AG08396 (cell line): ENCODE measurements at regions not wholly inside any gene's neighbourhood (a gene's known extent, or its start where the extent isn't known, plus 50 kb on each side); places are given as distances from the start of the nearest gene placed in this dataset.
A peak's percentile ranks its signal among the peaks of the same experiment; 100 is the strongest.

Source experiments
- DNase-seq: peaks from one replicate; pipeline ENCODE4 v3.0.0; 2012; ENCODE audit warnings: low spot score, mixed read lengths

- DNase-seq: no peak
These were observed 300.6 kb upstream of the EDIL3 start for GRCh38 chr5:84685121-84685894.

DNA sequence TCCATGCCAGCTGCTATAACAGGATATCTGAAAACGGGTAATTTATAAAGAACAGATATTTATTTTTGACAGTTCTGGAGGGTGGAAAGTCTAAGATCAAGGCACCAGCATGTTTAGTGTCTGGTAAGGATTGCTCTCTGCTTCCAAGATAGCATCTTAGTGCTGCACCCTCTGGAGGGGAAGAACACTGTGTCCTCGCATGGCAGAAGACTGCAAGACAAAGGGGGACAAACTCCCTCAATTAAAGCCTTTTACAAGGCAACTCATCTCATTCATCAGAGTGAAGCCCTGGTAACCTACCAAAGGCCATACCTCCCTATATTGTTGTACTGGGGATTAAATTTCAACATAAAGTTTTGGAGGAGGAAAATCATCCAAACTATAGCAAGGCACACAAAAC, 298.9 kb upstream of the EDIL3 start:
- DNase-seq: no peak

DNA sequence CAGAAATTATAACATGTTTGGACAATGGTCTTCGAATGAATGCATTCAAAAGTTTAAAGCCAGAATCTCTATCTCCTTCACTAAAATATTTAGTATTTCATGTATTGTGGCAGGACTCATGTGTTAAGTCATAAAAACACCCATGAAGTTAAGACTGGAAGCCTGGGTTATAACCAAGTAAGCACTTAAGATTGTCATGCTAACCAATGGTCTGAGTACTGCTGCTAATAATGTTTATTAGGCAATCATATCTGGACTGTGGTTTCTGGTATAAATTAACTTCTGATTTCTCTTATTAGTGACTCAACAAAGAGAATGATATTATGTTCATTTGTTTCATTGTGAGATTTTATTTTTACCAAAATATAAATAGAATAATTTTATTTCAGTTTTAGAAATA, 297.9 kb upstream of the EDIL3 start:
- no peak for DNase-seq

DNA sequence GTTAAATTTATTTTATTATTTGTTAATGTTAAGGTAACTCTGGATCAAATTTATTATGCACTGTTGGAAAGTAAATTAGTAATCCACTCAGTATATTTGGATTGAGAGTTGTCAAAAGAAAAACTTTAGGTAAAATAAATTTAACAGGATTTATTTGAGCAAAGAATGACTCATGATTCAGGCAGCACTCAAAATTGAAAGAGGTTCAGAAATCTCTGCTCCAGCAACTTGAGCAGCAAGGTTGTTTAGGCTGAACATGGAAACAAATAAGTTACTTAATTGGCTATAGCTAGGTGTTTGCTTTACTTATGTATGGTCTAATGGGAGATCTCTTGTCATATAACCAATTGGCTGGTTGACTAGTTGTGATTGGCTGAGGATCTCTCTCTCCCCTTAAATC, 296.2 kb upstream of the EDIL3 start:
- DNase-seq: no peak

GRCh38 chr5:84673785-84674184, 289.1 kb upstream of the EDIL3 start:
- DNase-seq: no peak

- DNase-seq: no peak
These were observed 282.9 kb upstream of the EDIL3 start for GRCh38 chr5:84667576-84667975.

DNA sequence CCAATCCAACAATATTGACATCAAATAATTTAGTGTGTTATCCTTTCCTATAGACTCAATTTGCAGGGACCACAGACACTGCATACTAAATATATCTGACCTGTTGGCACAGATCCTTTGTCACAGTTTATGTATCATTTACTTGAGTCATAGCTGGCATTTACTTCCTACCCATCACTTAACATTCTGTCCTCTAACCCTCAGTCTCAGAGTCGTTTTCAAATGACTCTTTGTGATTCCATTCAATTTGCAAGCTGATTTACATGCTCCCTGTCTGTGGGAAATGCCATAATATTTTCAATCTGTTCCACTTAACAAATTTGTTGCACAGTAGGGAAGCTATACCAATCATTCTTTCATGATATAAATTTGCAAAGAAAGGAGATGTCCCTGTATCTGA, 265.7 kb upstream of the EDIL3 start:
- DNase-seq: no peak

DNA sequence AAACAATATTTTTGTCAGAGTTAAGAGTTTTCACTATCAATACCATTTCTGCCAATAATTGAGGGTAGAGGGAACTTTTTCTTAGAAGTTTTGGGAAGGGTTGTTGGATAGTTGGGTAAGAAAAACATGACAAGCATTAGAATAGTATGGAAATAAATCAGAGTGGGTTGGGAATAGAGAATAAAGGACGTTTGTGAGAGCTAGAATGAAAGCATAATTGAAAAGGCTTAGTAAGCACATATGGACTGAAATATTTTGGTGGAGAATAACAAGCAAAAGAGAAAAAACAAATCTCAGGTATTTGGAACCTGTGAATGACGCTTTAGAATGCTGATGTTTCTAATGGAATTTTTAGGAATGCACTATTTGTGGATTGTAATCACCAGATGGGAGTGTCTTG, 262.9 kb upstream of the EDIL3 start:
- DNase-seq: no peak

DNA sequence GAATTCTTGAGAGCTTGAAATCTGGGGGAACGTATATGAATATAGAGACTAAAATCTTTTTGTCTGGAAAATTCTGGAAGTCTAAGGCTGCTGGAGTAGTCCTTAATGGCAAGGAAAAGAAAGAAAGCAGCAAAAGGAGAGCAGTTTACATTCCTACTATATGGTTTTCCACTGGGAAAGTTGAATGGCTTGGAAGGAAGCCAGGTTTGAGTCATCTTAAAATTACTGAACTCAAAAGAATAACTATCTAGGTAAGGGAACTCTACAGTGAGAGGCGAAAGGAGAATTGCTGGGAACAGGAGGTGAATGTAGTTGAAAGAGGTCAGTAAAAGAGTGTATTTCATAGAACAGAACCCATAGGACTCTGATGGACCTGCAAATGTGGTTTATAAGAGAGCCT, 258.1 kb upstream of the EDIL3 start:
- DNase-seq: no peak

DNA sequence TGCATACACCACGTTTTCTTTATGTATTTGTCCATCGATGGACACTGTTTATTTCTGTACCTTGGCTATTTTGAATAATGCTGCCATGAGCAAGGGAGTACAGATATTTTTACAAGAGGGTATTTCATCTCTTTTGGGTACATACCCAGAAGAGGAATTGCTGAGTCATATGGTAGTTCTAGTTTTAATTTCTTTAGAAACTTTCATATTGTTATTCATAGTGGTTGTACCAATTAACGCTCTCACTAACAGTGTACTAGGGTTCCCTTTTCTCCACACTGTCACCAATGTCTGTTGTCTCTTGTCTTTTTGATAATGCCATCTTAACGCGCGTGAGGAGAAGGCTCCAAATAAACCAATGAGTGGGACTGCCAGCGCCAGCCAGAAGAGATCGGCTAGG, 257.6 kb upstream of the EDIL3 start:
- DNase-seq: no peak

GRCh38 chr5:84637662-84638375, 253.1 kb upstream of the EDIL3 start:
- no peak for DNase-seq

- no peak for DNase-seq
These were observed 250.8 kb upstream of the EDIL3 start for GRCh38 chr5:84635235-84636055.

DNA sequence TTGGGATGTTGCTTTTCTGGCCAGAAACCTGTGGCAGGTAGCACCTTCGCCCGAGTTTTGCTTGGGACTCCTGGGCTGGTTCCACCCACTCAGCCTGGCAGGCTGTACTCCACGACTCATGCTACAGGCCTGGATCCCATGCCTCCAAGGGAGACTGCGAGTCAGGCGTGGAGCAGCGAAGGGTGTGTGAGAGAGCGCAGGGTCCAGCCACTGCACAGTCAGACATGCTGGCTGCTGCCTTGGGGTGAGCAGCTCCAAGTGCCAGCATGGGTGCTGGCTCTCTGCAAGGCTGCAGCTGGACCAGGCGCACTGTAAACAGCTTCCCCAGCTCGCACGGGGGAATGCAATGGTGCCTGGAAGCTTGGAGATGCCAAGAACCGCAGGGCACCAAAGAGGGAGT, 249.6 kb upstream of the EDIL3 start:
- no peak for DNase-seq

- no peak for DNase-seq
These were observed 247.7 kb upstream of the EDIL3 start for GRCh38 chr5:84632418-84632817.

- DNase-seq: no peak
These were observed 244.2 kb upstream of the EDIL3 start for GRCh38 chr5:84628918-84629317.

DNA sequence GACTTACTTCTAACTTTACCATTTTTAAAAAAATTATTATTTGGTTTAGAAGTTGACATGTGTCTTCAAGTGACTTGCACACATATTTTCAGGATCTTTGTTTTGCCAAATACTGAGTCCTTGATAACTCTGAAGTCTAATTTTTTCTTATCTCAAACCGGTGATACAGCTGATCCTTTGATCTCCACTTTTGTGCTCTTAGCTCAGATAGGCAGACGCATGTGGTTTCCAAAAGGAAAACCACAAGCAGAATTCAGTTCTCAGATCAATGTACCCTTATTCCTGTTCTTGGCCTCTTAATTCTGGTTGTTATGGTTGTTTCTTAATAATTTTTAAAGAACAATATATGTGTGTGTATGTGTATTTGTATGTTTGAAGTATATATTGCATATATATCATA, 238.3 kb upstream of the EDIL3 start:
- DNase-seq: no peak

DNA sequence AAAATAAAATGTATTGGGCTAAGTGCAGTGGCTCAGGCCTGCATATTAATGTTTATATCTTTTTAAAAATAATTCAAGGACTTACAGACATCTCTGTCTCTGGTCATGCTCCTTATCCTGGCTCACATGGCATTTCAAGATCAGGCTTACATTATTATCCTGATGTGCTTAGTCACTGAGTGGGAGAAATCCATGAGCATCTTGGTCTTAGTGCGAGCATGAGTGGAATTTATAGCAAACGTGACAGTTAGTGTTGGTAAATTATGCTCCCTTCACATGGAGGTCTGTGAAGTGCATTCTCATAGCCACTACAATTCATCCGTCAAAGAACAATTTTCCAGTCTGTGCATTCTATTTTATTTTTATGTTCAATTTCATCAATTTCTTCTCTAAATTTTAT, 237.8 kb upstream of the EDIL3 start:
- DNase-seq: no peak

DNA sequence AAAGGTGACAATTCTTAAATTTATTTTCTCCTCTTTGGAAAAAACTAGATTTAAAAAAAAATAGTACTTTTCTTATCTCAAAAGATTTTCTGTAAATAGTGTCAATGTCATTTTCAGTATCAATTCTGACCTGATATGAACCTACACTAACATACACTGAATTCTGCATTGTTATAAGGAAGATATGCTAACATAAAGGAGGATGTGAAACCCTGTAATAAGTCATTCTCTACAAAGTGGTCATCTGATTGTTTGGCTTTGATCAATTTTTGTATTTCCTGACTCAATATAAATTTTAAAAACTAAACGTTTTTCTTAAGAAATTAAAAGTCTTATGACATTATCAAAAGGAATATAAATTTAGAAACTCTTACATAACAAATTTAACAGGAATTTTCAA, 233.6 kb upstream of the EDIL3 start:
- DNase-seq: no peak

GRCh38 chr5:84614906-84615305, 230.2 kb upstream of the EDIL3 start:
- DNase-seq: no peak

GRCh38 chr5:84606784-84607183, 222.1 kb upstream of the EDIL3 start:
- no peak for DNase-seq

DNA sequence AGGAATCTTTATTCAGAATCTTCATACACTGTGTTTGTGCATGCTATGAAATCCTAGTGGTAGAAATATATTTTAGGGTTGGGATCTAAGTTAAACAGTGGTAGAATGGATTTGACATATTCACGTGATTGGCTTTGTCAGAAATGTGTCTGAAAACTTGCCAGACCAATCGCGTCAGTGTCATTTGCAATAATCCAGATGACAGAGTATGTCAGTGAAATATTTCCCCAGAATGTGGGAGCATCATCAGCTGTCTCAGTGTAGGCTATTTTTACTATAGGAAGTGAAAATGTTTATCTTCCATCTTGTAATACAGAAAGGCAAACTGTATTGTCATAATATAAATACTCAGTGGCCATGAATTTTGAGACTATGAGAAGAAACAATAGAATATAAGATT, 220.6 kb upstream of the EDIL3 start:
- DNase-seq: no peak

GRCh38 chr5:84603568-84604185, 219.0 kb upstream of the EDIL3 start:
- DNase-seq: peak; percentile 14

- no peak for DNase-seq
These were observed 217.7 kb upstream of the EDIL3 start for GRCh38 chr5:84602371-84602771.
